ENCODE measurements at regions not wholly inside any gene's neighbourhood (a gene's known extent, or its start where the extent isn't known, plus 50 kb on each side); places are given as distances from the start of the nearest gene placed in this dataset.

GRCh38 chr9:97766610-97767009 lies 69.5 kb upstream of the XPA start:
- TF ChIP-seq CTCF (IDR thresholded peaks at IDR 0.05; ENCODE audit: insufficient read depth, low read length) = no peak
- no peak for TF ChIP-seq REST (IDR thresholded peaks at IDR 0.05; ENCODE audit: insufficient replicate concordance, low read depth)
- TF ChIP-seq POLR2AphosphoS5 (IDR thresholded peaks at IDR 0.05; ENCODE audit: low read depth) = no peak
- no peak for TF ChIP-seq GABPA (IDR thresholded peaks at IDR 0.05; ENCODE audit: low read depth)
- no peak for TF ChIP-seq SPI1 (IDR thresholded peaks at IDR 0.05; ENCODE audit: borderline replicate concordance, low read depth)

All from HL-60 (cell line).